Heart left ventricle (tissue), 13 donors: ENCODE measurements at regions not wholly inside any gene's neighbourhood (a gene's known extent, or its start where the extent isn't known, plus 50 kb on each side); places are given as distances from the start of the nearest gene placed in this dataset.
"Not testable (repeated sequence)": the region's sequence is repeated elsewhere in the genome, so short reads cannot be mapped to it uniquely, and the experiment has no call there.

Experiments
- CTCF ChIP-seq, 12 donors: fragments of 200-600 bp; sonication (generic) in 4 of 12; IDR thresholded peaks; one replicate each; pipeline versions ENCODE4 v1.5.0 to v1.8.0; 2018 to 2022; ENCODE audit warnings: antibody characterized with exemption in 12 of 12, mild to moderate bottlenecking in 5 of 12
- POLR2A ChIP-seq, 2 donors: fragments of 450-650 bp; IDR thresholded peaks; one replicate each; pipeline ENCODE4 v1.6.1; 2017; ENCODE audit warnings: antibody characterized with exemption in 2 of 2, mild to moderate bottlenecking in 2 of 2, moderate library complexity in 2 of 2
- donor health status: ischemic (EF 13 %, LVEDD 7.1; RV severe dilation, severe dysfunction).
- donor health status: DM: no; HTN: yes; CAD: no.
- donor health status: DM: no; HTN: no; CAD: no.
- donor health status: ischemic (EF 25% LVEDD 6.9; RV normal size, moderate dysfunction).
- donor health status: ischemic (EF 25% LVEDD 5.7; RV mildly dilated, moderate dysfunction).
- donor health status: ischemic (EF 35%, LVEDD 5.7; RV mildly dilated, moderate dysfunction).
- donor health status: nonischemic (EF 11% LVEDD 7.7; RV severe dilation, severe dysfunction).
- donor health status: DM: yes; HTN: yes; CAD: no.
- donor health status: PGD.
- donor health status: ischemic (EF 29% LVEDD 5.4; RV normal size, mild dysfunction).
- donor health status: nonischemic (EF 23%, LVEDD 6.1; RV moderate dilation, normal function).

GRCh38 chr10:46774945-46775667 is 136.1 kb upstream of the PTPN20 start:
- TF ChIP-seq CTCF, POLR2A (IDR thresholded peaks at IDR 0.05): not testable (repeated sequence)
